Spleen (tissue), 7 donors: ENCODE measurements at regions not wholly inside any gene's neighbourhood (a gene's known extent, or its start where the extent isn't known, plus 50 kb on each side); places are given as distances from the start of the nearest gene placed in this dataset.

Experiments
- CTCF ChIP-seq, 11 experiments: fragments of 200-600 bp in 7 of 11; fragments of 450-650 bp in 4 of 11; sonication (generic) in 4 of 11; IDR thresholded peaks in 8 of 11; conservative IDR thresholded peaks in 3 of 11; 1 replicate in 7 of 11; 2 replicates in 4 of 11; pipeline versions ENCODE4 v1.4.0 to v1.8.0; 2016 to 2021; ENCODE audit warnings: antibody characterized with exemption in 11 of 11, inconsistent platforms in 4 of 11, mild to moderate bottlenecking in 1 of 11
- POLR2A ChIP-seq, 3 donors: fragments of 450-650 bp; IDR thresholded peaks; one replicate each; pipeline ENCODE4 v1.5.1; 2017; ENCODE audit warnings: antibody characterized with exemption in 3 of 3, mild to moderate bottlenecking in 1 of 3
- POLR2AphosphoS5 ChIP-seq, 3 donors: sonication (generic); formaldehyde crosslinking; IDR thresholded peaks; one replicate each; pipeline ENCODE4 v1.5.1; 2017; ENCODE audit warnings: antibody characterized with exemption in 3 of 3
- donor health status: DM: no; HTN: no; CAD: no; lungs with moderate emphysema.
- donor health status: DM: no; HTN: no; CAD: no.
- donor health status: DM: no; HTN: no; CAD: no.

- TF ChIP-seq POLR2A (IDR thresholded peaks at IDR 0.05) (no peak), CTCF (IDR thresholded peaks at IDR 0.05 in 8 of 11, conservative IDR thresholded peaks at IDR 0.05 in 3 of 11) (no peak), POLR2AphosphoS5 (IDR thresholded peaks at IDR 0.05) (no peak)
Observed at GRCh38 chr10:124242365-124242764, 149.0 kb upstream of the CHST15 start.
